ENCODE measurements at regions not wholly inside any gene's neighbourhood (a gene's known extent, or its start where the extent isn't known, plus 50 kb on each side); places are given as distances from the start of the nearest gene placed in this dataset.

DNA sequence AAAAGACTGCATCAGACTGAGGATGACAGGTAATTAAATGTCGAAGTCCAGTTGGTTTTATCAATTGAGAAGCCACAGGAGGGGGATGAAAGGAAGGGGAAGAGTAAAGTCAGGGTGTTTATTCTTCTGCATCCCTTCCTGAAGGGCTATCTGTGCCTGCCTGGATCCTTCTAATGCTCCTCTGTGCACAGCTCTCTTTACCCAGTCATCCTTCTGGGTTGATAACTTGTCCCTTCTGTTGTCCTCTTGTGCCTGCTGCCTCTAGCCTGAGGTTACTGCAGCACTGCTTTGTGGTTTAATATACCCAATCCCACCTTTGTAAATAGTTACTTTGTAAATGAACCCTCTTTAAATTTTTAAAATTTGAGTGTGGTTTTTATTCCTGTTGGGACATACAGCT is 1127.3 kb downstream of the EPHA7 start:
- TF ChIP-seq, protein P1, sequence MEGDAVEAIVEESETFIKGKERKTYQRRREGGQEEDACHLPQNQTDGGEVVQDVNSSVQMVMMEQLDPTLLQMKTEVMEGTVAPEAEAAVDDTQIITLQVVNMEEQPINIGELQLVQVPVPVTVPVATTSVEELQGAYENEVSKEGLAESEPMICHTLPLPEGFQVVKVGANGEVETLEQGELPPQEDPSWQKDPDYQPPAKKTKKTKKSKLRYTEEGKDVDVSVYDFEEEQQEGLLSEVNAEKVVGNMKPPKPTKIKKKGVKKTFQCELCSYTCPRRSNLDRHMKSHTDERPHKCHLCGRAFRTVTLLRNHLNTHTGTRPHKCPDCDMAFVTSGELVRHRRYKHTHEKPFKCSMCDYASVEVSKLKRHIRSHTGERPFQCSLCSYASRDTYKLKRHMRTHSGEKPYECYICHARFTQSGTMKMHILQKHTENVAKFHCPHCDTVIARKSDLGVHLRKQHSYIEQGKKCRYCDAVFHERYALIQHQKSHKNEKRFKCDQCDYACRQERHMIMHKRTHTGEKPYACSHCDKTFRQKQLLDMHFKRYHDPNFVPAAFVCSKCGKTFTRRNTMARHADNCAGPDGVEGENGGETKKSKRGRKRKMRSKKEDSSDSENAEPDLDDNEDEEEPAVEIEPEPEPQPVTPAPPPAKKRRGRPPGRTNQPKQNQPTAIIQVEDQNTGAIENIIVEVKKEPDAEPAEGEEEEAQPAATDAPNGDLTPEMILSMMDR (IDR thresholded peaks at IDR 0.05) = no peak
- no peak for TF ChIP-seq POLR2A (IDR thresholded peaks at IDR 0.05)

Measured in thyroid gland (tissue), 4 donors.